ENCODE measurements at regions not wholly inside any gene's neighbourhood (a gene's known extent, or its start where the extent isn't known, plus 50 kb on each side); places are given as distances from the start of the nearest gene placed in this dataset.

DNA sequence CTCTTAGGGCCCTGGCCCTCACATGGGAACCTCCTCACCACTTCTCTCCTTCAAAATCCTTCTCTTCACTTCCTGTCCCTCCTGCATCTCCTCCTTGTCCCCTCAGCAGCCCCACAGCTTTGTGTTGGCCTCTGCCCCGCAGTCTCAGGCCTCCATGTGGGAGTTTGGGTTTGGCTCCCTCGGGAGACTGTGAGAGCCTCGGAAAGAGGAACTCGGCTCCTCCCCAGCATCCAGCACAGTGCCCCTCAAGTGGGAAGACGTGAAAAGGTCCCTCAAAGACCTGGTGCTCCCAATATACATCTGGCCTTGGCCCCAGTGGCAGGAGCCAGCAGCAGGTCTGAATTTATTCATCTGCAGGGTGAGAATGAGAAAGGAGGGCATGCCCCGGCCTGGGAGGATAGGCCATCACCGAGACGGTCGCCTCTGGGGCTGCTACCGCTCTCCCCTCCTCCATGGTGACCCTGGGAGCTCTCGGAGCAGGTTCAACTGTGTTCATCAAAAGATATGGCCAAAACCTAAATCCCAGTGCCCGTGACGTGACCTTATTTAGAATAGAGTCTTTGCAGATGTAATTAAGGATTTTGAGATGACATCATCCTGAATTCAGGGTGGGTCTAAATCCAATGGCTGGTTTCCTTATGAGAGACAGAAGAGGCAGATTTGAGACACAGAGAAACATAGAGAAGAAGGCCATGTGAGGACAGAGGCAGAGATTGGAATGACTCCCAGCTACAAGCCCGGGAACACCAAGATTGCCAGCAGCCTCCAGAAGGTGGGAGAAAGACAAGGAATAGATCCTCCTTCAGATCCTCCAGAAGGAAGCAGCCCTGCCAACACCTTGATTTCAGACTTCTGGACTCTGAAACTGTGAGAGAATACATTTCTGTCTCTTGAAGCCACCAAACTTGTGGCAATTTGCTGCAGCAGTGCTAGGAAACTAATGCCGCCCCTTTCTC lies 135.1 kb downstream of the MRM1 start:
- TF ChIP-seq, protein P1, sequence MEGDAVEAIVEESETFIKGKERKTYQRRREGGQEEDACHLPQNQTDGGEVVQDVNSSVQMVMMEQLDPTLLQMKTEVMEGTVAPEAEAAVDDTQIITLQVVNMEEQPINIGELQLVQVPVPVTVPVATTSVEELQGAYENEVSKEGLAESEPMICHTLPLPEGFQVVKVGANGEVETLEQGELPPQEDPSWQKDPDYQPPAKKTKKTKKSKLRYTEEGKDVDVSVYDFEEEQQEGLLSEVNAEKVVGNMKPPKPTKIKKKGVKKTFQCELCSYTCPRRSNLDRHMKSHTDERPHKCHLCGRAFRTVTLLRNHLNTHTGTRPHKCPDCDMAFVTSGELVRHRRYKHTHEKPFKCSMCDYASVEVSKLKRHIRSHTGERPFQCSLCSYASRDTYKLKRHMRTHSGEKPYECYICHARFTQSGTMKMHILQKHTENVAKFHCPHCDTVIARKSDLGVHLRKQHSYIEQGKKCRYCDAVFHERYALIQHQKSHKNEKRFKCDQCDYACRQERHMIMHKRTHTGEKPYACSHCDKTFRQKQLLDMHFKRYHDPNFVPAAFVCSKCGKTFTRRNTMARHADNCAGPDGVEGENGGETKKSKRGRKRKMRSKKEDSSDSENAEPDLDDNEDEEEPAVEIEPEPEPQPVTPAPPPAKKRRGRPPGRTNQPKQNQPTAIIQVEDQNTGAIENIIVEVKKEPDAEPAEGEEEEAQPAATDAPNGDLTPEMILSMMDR (IDR thresholded peaks at IDR 0.05 in 4 of 5, conservative IDR thresholded peaks at IDR 0.05 in 1 of 5): no peak
- no peak for TF ChIP-seq POLR2A (IDR thresholded peaks at IDR 0.05)
- Histone ChIP-seq H3K4me1 (no peaks in the 10 kb centered on the region), H3K36me3 (no peaks in the 10 kb centered on the region), H3K9me3 (no peaks in the 10 kb centered on the region), H3K27ac (no peak overlapping the region), H3K4me3 (no peak overlapping the region), H3K27me3 (peaks cover 0 to 3% (median 2%) of the 10 kb centered on the region in 3 donors)
- no peak for DNase-seq
- no peak for ATAC-seq
- in situ Hi-C loops (cut with MboI; ENCODE audit: low sequenced_read_pairs in 4 of 4): no loop called here
- intact Hi-C loops (cut with DNase I; ENCODE audit: low total_unique reads): no loop called here

DNA sequence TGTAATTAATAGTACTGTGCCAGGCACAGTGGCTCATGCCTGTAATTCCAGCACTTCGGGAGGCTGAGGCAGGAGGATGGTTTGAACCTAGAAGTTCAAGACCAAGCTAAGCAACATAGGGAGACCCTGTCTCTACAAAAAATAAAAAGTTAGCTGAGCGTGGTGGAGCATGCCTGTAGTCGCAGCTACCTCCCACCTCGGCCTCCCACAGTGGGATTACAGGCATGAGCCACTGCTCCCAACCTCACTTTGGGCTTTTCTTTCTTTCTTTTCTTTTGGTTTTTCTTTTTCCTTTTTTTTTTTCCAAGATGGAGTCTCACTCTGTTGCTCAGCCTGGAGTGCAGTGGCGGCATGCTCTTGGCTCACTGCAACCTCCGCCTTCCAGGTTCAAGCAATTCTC lies 137.8 kb downstream of the MRM1 start:
- intact Hi-C loops (cut with DNase I; ENCODE audit: low total_unique reads): no loop called here

DNA sequence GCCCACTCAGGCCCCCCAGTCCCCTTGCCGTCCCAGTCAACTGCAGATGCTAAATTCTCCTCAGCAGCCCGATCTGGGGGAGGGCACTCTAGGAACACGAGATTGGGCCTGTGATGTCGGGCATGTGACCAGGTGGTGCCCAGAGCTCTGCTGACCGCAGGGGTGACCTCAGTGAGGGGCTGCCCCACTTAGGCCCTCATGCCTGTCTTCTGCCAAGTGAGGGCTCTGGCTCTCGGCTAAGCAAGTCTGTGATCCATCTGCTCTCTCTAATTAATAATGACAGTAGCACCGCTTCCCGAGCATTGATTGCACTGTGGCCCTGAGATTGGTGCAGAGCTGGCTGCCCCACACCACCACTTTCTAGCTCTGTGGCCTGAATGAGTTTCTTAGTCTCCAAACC lies 138.8 kb downstream of the MRM1 start:
- no peaks in the 10 kb centered on the region for H3K36me3 ChIP-seq
- no peaks in the 10 kb centered on the region for H3K27me3 ChIP-seq
- no peaks in the 10 kb centered on the region for H3K4me1 ChIP-seq
- no peak for DNase-seq
- no peak overlapping the region for H3K4me3 ChIP-seq
- in situ Hi-C loops (cut with MboI; ENCODE audit: low sequenced_read_pairs in 4 of 4): no loop called here
- H3K9me3 ChIP-seq: no peaks in the 10 kb centered on the region
- TF ChIP-seq, protein P1 (IDR thresholded peaks at IDR 0.05 in 4 of 5, conservative IDR thresholded peaks at IDR 0.05 in 1 of 5): no peak
- TF ChIP-seq POLR2A (IDR thresholded peaks at IDR 0.05): no peak
- ATAC-seq: no peak
- intact Hi-C loops (cut with DNase I; ENCODE audit: low total_unique reads): no loop called here
- H3K27ac ChIP-seq: no peak overlapping the region

More for the DNA sequence above, 137.8 kb downstream of the MRM1 start:
- H3K4me1 ChIP-seq: no peaks in the 10 kb centered on the region
- no peak for TF ChIP-seq POLR2A (IDR thresholded peaks at IDR 0.05)
- TF ChIP-seq, protein P1 (IDR thresholded peaks at IDR 0.05 in 4 of 5, conservative IDR thresholded peaks at IDR 0.05 in 1 of 5): no peak
- DNase-seq (no peak), ATAC-seq (no peak)
- in situ Hi-C loops (cut with MboI; ENCODE audit: low sequenced_read_pairs in 4 of 4): no loop called here
- no peaks in the 10 kb centered on the region for H3K9me3 ChIP-seq
- no peaks in the 10 kb centered on the region for H3K36me3 ChIP-seq
- no peak overlapping the region for H3K27ac ChIP-seq
- no peak overlapping the region for H3K4me3 ChIP-seq
- no peaks in the 10 kb centered on the region for H3K27me3 ChIP-seq

DNA sequence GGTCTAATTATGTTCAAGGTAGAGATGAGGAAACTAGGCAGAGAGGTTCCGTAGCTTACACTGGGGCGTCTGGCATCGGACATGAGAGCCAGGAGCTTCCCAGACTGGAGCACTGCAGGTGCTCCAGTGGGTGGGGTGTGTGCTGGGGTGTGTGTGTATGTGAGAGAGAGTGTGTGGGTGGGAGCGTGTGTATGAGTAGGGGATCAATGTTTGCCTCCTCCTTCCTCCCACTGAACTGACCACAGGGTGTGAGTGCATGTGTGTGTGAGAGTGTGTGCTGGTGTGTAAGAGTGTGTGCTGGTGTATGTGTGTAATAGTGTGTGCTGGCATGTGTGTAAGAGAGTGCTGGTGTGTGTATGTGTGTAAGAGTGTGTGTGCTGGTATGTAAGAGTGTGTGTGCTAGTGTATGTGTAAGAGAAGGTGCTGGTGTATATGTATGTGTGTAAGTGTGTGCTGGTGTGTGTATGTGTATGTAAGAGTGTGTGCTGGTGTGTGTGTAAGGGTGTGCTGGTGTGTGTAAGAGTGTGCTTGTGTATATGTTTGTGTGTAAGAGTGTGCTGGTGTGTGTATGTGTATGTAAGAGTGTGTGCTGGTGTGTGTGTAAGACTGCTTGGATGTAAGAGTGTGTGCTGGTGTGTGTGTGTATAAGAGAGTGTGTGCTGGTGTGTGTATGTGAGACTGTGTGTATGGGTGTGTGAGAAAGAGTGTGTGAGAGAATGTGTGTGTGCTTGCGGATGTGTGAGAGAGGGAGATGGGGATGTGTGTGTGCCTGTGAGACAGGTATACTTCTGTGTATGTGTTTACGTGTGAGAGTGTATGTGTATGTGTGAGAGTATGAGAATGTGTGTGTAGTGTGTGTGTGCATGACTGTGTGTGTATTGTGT lies 139.9 kb downstream of the MRM1 start:
- Histone ChIP-seq H3K36me3 (no peaks in the 10 kb centered on the region), H3K4me3 (no peak overlapping the region), H3K4me1 (no peaks in the 10 kb centered on the region), H3K9me3 (no peaks in the 10 kb centered on the region), H3K27ac (no peak overlapping the region), H3K27me3 (no peaks in the 10 kb centered on the region)
- no peak for ATAC-seq
- TF ChIP-seq POLR2A (IDR thresholded peaks at IDR 0.05): no peak
- TF ChIP-seq, protein P1 (IDR thresholded peaks at IDR 0.05 in 4 of 5, conservative IDR thresholded peaks at IDR 0.05 in 1 of 5): no peak
- intact Hi-C loops (cut with DNase I; ENCODE audit: low total_unique reads): no loop called here
- no peak for DNase-seq
- in situ Hi-C loops (cut with MboI; ENCODE audit: low sequenced_read_pairs in 4 of 4): no loop called here
